ENCODE measurements at regions not wholly inside any gene's neighbourhood (a gene's known extent, or its start where the extent isn't known, plus 50 kb on each side); places are given as distances from the start of the nearest gene placed in this dataset.

DNA sequence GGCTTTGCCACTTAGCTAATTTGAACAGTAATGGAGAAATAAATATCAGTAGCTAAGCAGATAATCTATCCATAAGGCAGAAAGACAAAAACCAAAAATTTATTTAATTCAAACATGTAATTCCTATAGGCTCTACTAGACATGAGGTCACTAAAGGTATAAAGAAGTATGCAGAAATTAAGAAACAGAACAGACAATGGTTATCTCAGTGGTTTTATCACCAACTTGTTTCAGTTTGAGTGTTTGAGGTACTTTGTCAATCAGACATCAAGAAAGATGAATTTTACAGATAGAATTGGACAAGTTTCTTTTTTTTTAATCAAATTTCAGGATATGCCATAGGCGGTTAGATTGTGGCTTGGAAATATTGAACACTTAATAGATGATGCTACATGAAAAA, 67.4 kb upstream of the ZEB2 start:
- Histone ChIP-seq H3K36me3 (no peaks in the 10 kb centered on the region), H3K4me1 (ENCODE audit: insufficient read depth) (no peaks in the 10 kb centered on the region), H3K27me3 (no peaks in the 10 kb centered on the region), H3K4me3 (no peak overlapping the region), H3K27ac (no peak overlapping the region), H3K9me3 (no peaks in the 10 kb centered on the region)
- 97 to 99% (median 99%) methylated on average over 1 of the region's 1 CpG for WGBS, 3 donors
- no peak for TF ChIP-seq EP300 (IDR thresholded peaks at IDR 0.05)
- TF ChIP-seq POLR2A (IDR thresholded peaks at IDR 0.05): no peak
- TF ChIP-seq CTCF (IDR thresholded peaks at IDR 0.05): no peak
- intact Hi-C loops (cut with DNase I): no loop called here
- no peak for DNase-seq

- no peaks in the 10 kb centered on the region for H3K36me3 ChIP-seq
- no peaks in the 10 kb centered on the region for H3K4me1 ChIP-seq (ENCODE audit: insufficient read depth)
- intact Hi-C loops (cut with DNase I): no loop called here
- H3K9me3 ChIP-seq: no peaks in the 10 kb centered on the region
- no peaks in the 10 kb centered on the region for H3K27me3 ChIP-seq
- no peak for DNase-seq
- H3K27ac ChIP-seq: no peak overlapping the region
- TF ChIP-seq CTCF (IDR thresholded peaks at IDR 0.05): no peak
- TF ChIP-seq POLR2A (IDR thresholded peaks at IDR 0.05): no peak
- no peak for TF ChIP-seq EP300 (IDR thresholded peaks at IDR 0.05)
- 90 to 94% (median 91%) methylated on average over 2 of the region's 2 CpGs for WGBS, 3 donors
- no peak overlapping the region for H3K4me3 ChIP-seq
These were observed 66.6 kb upstream of the ZEB2 start for GRCh38 chr2:144586476-144586875.

- DNase-seq: no peak
- intact Hi-C loops (cut with DNase I): no loop called here
- H3K36me3 ChIP-seq: no peaks in the 10 kb centered on the region
- TF ChIP-seq CTCF (IDR thresholded peaks at IDR 0.05) (no peak), EP300 (IDR thresholded peaks at IDR 0.05) (no peak), POLR2A (IDR thresholded peaks at IDR 0.05) (no peak)
- WGBS, 3 donors: 93 to 96% (median 95%) methylated on average over 4 of the region's 4 CpGs
- H3K27ac ChIP-seq: no peak overlapping the region
- no peaks in the 10 kb centered on the region for H3K4me1 ChIP-seq (ENCODE audit: insufficient read depth)
- H3K4me3 ChIP-seq: no peak overlapping the region
- H3K9me3 ChIP-seq: no peaks in the 10 kb centered on the region
- no peaks in the 10 kb centered on the region for H3K27me3 ChIP-seq
These were observed 64.0 kb upstream of the ZEB2 start for GRCh38 chr2:144583741-144584453.

DNA sequence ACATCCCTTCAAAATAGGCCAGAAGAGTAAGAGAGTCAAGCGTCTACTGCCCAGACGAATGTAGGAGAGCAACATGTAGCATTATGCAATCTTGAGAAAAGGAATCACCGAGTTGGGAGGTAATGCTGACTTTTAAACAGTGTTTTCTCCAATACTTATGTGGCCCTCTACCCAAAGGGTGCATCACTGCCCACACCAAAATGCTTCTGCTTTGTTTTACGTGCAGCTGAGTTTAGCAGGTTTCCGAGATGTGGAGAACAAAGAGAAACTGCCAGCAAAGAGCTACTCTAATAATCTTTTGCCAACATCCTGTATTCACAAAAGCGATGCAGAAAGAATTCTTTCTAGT, 63.4 kb upstream of the ZEB2 start:
- TF ChIP-seq CTCF (IDR thresholded peaks at IDR 0.05) (no peak), POLR2A (IDR thresholded peaks at IDR 0.05) (no peak), EP300 (IDR thresholded peaks at IDR 0.05) (no peak)
- Histone ChIP-seq H3K4me3 (no peak overlapping the region), H3K27me3 (no peaks in the 10 kb centered on the region), H3K27ac (no peak overlapping the region), H3K4me1 (ENCODE audit: insufficient read depth) (no peaks in the 10 kb centered on the region), H3K36me3 (no peaks in the 10 kb centered on the region), H3K9me3 (no peaks in the 10 kb centered on the region)
- DNase-seq: no peak
- intact Hi-C loops (cut with DNase I): no loop called here
- 85 to 86% (median 85%) methylated on average over 6 of the region's 6 CpGs for WGBS, 3 donors
